AG09319 (cell line): ENCODE measurements at regions not wholly inside any gene's neighbourhood (a gene's known extent, or its start where the extent isn't known, plus 50 kb on each side); places are given as distances from the start of the nearest gene placed in this dataset.
"Not testable (repeated sequence)": the region's sequence is repeated elsewhere in the genome, so short reads cannot be mapped to it uniquely, and the experiment has no call there.

Experiments
- DNase-seq: peaks from one replicate; pipeline ENCODE4 v3.0.0-alpha.2; 2010; ENCODE audit warnings: low read depth; ENCODE audit errors: extremely low read depth
- TF ChIP-seq, protein P1 (sequence below): IDR thresholded peaks from 2 replicates; pipeline ENCODE4 v1.5.1; 2011; ENCODE audit warnings: low read depth, mild to moderate bottlenecking, inconsistent platforms, low read length, moderate library complexity

DNA sequence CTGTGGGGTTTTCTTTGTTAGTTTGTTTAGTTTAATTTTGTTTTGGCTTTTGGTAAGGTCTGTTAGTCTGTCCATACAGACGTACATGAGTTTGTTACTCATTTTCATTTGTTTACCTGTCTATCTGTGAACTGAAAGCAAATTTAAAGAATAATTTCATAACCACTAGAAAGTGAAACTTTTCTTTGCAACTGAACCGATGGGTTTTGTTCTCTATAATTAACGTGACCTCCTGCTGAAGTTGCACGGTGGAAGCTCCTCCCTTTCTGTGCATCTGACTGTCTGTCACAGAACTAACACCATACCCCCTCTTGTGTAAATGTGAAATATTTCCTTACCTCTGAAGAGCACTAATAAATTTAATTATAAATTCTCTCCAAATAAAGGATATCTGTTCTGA lies 595.5 kb downstream of the GALC start:
- DNase-seq = no peak
- TF ChIP-seq, protein P1, sequence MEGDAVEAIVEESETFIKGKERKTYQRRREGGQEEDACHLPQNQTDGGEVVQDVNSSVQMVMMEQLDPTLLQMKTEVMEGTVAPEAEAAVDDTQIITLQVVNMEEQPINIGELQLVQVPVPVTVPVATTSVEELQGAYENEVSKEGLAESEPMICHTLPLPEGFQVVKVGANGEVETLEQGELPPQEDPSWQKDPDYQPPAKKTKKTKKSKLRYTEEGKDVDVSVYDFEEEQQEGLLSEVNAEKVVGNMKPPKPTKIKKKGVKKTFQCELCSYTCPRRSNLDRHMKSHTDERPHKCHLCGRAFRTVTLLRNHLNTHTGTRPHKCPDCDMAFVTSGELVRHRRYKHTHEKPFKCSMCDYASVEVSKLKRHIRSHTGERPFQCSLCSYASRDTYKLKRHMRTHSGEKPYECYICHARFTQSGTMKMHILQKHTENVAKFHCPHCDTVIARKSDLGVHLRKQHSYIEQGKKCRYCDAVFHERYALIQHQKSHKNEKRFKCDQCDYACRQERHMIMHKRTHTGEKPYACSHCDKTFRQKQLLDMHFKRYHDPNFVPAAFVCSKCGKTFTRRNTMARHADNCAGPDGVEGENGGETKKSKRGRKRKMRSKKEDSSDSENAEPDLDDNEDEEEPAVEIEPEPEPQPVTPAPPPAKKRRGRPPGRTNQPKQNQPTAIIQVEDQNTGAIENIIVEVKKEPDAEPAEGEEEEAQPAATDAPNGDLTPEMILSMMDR = no peak

DNA sequence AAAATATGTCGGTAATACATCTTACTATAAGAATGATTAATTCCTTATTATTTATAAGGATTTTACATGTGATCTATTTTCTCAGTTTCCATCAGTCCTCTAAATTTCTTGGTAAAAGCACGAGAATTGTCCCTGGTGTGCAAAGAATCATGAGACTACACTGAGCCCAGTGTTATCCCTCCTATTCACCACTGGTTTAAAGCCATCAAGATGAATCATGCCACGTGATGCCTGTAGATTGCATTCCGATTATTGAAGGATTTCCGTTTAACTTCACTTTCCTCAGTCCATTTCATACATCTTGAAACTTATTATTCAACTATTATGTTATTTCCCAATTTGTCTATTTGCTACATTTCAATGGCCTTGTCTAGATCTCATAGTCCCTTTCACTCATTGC lies 601.9 kb downstream of the GALC start:
- no peak for DNase-seq
- TF ChIP-seq, protein P1 = no peak

DNA sequence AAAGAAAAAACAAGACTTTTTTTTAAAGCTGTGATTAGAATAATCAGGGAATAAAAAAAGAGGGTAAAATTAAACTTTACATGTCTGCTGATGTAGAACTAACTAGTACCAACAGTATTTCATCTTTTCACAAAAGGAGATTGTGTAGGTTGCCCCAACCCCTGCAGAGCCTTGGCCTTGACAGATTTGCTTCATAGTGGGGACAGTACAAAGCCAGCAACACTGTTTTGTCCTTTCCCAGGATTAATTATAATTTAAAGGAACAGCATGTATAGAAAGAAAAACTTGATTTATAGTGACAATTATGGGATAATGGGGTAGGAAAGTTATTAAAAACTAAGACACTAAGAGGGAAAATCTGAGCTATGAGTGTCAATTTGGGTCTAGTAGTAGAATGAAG lies 604.0 kb downstream of the GALC start:
- TF ChIP-seq, protein P1 = no peak
- DNase-seq = no peak

DNA sequence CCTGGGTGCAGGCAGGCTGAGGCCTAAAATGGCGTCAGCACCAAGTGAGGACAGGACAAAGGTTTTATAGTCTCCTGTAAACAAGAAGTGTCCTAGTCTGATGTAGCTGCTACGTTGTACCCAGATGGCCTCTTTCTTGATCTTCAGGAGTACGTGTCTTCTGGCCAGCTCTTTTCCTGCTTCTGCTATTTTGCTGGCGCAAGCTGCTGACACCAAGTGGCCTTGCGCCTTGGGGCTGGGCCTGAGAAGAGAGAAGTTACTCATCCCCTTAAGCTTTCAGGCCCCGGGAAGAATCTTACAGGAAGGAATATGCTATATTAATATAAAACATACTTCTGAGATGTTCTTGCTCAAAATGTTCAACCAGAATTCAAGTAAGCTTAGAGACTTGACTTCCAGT lies 605.2 kb downstream of the GALC start:
- DNase-seq = no peak
- TF ChIP-seq, protein P1 = no peak

DNA sequence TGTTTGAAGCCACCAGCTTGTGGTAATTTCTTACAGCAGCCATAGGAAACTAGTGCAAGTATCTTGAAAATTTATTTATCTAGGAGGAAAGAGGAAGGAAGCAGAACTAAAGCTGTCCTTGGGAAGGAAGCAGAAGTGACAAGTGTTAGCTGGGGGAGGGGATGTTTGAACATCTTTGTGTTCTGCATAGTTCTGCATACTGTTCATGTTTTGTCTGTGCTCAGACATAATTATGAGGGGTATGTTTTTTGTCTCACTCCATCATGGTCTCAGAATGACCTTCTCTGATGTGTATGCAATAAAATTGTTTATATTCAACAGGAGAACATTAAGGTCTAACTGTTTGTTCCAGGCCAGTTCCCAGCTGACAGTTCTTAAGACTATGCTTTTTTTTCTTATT lies 606.5 kb downstream of the GALC start:
- DNase-seq = no peak
- TF ChIP-seq, protein P1 = no peak

DNA sequence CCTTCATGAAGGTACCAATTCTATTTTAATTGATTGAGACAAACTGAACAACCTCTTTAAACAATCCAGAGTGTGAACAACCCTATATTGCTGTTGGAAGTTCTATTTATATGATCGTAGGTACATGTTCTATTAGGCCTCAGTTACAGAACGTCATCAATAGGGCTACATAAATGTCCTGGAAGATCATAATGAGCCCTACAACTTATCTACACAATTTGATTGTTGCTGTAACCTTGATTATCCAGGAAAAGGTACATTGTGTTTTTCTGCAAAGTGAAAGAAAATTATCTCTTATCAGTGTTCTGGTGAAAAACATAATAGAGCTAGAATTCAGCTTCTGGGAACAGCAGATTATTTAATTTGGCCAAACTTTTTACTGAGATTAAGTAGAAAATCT lies 612.9 kb downstream of the GALC start:
- TF ChIP-seq, protein P1 = no peak

DNA sequence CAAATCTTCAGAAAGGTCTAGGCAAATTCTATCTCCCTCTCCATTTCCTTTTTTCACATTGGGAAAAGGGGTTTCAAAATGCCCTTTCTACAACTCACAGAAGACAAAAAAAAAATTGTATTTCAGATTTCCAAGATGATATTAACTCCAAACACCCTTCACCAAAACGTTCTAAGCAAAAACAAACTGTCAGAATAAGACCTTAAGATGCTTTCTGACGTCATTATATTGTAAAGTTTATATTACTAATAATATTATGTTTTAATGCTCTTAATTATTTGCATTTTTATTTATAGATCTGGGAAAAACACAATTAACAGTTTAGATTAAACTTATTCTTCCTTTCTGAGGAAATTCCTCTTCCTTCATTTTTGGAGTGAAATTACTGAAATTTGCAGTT lies 624.2 kb downstream of the GALC start:
- TF ChIP-seq, protein P1 = no peak
- no peak for DNase-seq

More for the DNA sequence above, 612.9 kb downstream of the GALC start:
- no peak for DNase-seq

DNA sequence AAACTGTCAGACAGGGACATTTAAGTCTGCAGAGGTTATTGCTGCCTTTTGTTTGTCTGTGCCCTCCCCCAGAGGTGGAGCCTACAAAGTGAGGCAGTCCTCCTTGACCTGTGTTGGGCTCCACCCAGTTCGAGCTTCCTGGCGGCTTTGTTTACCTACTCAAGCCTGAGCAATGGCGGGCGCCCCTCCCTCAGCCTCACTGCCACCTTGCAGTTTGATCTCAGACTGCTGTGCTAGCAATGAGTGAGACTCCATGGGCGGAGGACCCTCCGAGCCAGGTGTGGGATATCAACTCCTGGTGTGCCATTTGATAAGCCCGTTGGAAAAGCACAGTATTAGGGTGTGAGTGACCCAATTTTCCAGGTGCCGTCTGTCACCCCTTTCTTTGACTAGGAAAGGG lies 632.7 kb downstream of the GALC start:
- DNase-seq = not testable (repeated sequence)
